ENCODE measurements at regions not wholly inside any gene's neighbourhood (a gene's known extent, or its start where the extent isn't known, plus 50 kb on each side); places are given as distances from the start of the nearest gene placed in this dataset.
"Not testable (repeated sequence)": the region's sequence is repeated elsewhere in the genome, so short reads cannot be mapped to it uniquely, and the experiment has no call there.

DNA sequence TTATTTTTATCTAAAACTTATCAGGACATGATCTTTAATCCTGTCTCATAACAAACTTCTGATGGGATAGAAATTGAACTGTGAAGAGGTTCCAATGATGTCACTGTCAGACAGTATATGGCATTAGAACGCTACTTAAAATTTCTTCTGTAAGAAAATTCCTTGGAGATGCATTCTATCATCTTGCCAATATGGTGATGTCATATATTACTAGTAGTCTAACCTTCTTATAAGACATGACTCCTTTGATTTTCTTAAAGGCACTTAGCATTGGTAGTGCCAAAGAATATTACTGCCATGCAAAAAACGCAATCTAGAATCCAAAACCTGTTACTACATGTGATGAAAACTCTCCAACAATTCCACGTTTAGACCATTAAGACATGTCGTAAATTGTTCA lies 131.1 kb downstream of the SLC25A46 start:
- no peaks in the 10 kb centered on the region for H3K4me1 ChIP-seq (ENCODE audit: control insufficient read depth, insufficient read depth, low read length)
- no peaks in the 10 kb centered on the region for H3K9me3 ChIP-seq (ENCODE audit: control insufficient read depth in 2 of 2, low read length in 2 of 2)
- H3K4me3 ChIP-seq (ENCODE audit: low read length in 2 of 2), result no peak overlapping the region
- H3K27me3 ChIP-seq (ENCODE audit: control insufficient read depth in 1 of 2, insufficient read depth in 2 of 2, low read length in 2 of 2), result no peaks in the 10 kb centered on the region
- no peaks in the 10 kb centered on the region for H3K36me3 ChIP-seq (ENCODE audit: control insufficient read depth in 2 of 2, insufficient read depth in 2 of 2, low read length in 2 of 2)
- H3K27ac ChIP-seq (ENCODE audit: low read length), result no peak overlapping the region
- no peak overlapping the region for H3K9ac ChIP-seq (ENCODE audit: low read length in 2 of 2)

DNA sequence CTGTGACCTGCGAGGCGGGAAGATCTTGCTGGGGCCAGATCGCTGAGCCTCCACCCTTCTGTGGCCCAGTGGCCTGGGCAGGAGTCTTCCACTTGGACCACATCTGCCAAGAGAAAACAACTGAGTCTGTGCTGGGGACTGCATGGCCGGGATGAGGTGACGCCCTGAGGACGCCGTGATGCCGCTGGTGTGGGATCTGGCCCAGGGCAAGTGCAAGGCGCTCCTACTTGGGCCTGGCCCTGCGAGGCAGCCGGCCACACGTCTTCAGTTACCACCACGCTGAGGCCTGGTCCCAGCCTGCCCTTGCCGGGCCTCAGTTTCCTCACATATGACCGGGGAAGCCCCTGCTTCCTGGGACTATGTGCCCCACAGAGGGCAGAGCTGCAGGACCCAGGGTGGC lies 133.4 kb downstream of the SLC25A46 start:
- Histone ChIP-seq H3K4me1 (ENCODE audit: control insufficient read depth, insufficient read depth, low read length) (no peaks in the 10 kb centered on the region), H3K27ac (ENCODE audit: low read length) (no peak overlapping the region), H3K27me3 (ENCODE audit: control insufficient read depth in 1 of 2, insufficient read depth in 2 of 2, low read length in 2 of 2) (no peaks in the 10 kb centered on the region)

DNA sequence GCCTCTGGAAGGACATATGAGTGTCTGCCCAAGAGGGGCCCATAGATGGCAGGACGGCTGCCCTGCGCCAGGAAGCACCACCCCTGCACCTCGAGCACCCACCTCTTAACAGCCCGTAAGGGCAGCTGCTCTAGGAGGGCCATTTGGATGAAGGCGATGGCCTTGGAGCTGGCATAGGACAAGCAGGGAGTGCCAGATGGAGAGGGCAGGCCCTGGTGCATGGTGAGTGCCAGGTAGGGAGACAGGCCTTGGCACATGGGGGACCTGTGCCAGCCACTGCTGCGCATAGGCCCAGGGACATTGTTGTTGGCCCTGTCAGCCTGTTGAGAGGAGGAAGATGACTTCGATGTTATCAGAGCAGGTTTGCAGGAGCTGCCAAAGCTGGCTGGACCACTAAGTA lies 134.2 kb downstream of the SLC25A46 start:
- Histone ChIP-seq H3K9ac (ENCODE audit: low read length in 2 of 2) (no peak overlapping the region), H3K36me3 (ENCODE audit: control insufficient read depth in 2 of 2, insufficient read depth in 2 of 2, low read length in 2 of 2) (no peaks in the 10 kb centered on the region), H3K4me3 (ENCODE audit: low read length in 2 of 2) (no peak overlapping the region), H3K4me1 (ENCODE audit: control insufficient read depth, insufficient read depth, low read length) (no peaks in the 10 kb centered on the region), H3K27me3 (ENCODE audit: control insufficient read depth in 1 of 2, insufficient read depth in 2 of 2, low read length in 2 of 2) (no peaks in the 10 kb centered on the region), H3K27ac (ENCODE audit: low read length) (no peak overlapping the region), H3K9me3 (ENCODE audit: control insufficient read depth in 2 of 2, low read length in 2 of 2) (no peaks in the 10 kb centered on the region)

More for the DNA sequence above, 133.4 kb downstream of the SLC25A46 start:
- Histone ChIP-seq H3K4me3 (ENCODE audit: low read length in 2 of 2) (no peak overlapping the region), H3K9ac (ENCODE audit: low read length in 2 of 2) (no peak overlapping the region), H3K36me3 (ENCODE audit: control insufficient read depth in 2 of 2, insufficient read depth in 2 of 2, low read length in 2 of 2) (no peaks in the 10 kb centered on the region), H3K9me3 (ENCODE audit: control insufficient read depth in 2 of 2, low read length in 2 of 2) (no peaks in the 10 kb centered on the region)

DNA sequence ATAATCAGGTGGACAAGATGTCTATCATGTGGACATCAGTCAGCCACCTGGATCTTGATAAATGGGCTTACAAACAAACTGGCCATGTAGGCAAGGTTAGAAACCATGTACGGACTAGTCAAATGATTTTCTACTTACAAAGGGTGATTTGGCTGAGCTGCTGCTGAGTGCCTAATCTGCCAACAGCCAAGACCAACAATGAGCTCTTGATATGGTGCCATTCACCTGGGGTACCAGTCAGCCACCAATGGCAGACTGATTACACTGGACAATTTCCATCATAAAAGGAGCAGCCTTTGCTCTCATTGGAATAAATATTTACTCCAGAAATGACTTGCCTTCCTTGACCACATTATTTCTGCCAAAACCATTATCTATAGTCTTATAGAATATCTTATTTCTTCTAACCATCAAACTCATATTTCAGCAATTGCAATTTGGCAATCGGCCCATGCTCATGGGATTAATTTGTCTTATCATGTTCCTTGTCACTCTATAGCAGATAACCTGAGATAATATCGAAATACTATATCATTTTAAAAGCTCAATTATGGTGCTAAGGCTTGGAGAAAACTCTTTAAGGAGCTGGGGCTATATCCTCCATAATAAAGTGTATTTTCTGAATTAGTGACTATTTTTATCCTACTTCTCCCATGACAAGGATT lies 135.1 kb downstream of the SLC25A46 start:
- Histone ChIP-seq H3K9me3 (ENCODE audit: control insufficient read depth in 2 of 2, low read length in 2 of 2) (no peaks in the 10 kb centered on the region), H3K36me3 (ENCODE audit: control insufficient read depth in 2 of 2, insufficient read depth in 2 of 2, low read length in 2 of 2) (no peaks in the 10 kb centered on the region), H3K9ac (ENCODE audit: low read length in 2 of 2) (no peak overlapping the region), H3K4me1 (ENCODE audit: control insufficient read depth, insufficient read depth, low read length) (no peaks in the 10 kb centered on the region), H3K4me3 (ENCODE audit: low read length in 2 of 2) (no peak overlapping the region), H3K27me3 (ENCODE audit: control insufficient read depth in 1 of 2, insufficient read depth in 2 of 2, low read length in 2 of 2) (no peaks in the 10 kb centered on the region), H3K27ac (ENCODE audit: low read length) (no peak overlapping the region)

DNA sequence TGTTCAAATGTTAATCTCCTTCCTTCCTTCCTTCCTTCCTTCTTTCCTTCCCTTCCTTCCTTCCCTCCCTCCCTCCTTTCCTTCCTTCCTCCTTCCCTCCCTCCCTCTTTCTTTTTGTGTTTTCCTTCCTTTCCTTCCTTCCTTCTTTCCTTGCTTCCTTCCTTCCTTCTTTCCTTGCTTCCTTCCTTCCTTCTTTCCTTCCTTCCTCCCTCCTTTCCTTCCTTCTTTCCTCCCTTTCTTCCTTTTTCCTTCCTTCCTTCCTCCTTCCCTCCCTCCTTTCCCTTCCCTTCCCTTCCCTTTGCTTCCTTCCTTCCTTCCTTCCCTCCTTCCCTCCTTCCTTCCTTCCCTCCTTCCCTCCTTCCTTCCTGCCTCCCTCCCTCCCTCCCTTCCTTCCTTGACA lies 136.3 kb downstream of the SLC25A46 start:
- not testable (repeated sequence) for H3K4me1 ChIP-seq (ENCODE audit: control insufficient read depth, insufficient read depth, low read length); H3K4me3 ChIP-seq (ENCODE audit: low read length in 2 of 2); H3K27me3 ChIP-seq (ENCODE audit: control insufficient read depth in 1 of 2, insufficient read depth in 2 of 2, low read length in 2 of 2); H3K27ac ChIP-seq (ENCODE audit: low read length); H3K9ac ChIP-seq (ENCODE audit: low read length in 2 of 2); H3K36me3 ChIP-seq (ENCODE audit: control insufficient read depth in 2 of 2, insufficient read depth in 2 of 2, low read length in 2 of 2); H3K9me3 ChIP-seq (ENCODE audit: control insufficient read depth in 2 of 2, low read length in 2 of 2)

DNA sequence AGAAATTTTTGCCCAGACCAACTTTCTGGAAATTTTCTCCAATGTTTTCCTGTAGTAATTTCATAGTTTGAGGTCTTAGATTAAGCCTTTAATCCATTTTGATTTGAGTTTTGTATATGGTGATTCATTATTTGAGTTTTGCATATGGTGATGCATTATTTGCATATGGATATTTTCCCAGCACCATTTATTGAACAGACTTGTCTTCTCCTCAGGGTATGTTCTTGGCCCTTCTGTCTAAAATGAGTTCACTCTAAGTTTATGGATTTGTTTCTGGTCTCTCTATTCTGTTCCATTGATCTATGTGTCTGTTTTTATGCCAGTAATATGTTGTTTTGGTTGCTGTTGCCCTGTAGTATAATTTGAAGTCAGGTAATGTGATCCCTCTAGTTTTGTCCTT lies 139.3 kb downstream of the SLC25A46 start:
- Histone ChIP-seq H3K27ac (ENCODE audit: low read length) (no peak overlapping the region), H3K27me3 (ENCODE audit: control insufficient read depth in 1 of 2, insufficient read depth in 2 of 2, low read length in 2 of 2) (no peaks in the 10 kb centered on the region), H3K4me3 (ENCODE audit: low read length in 2 of 2) (no peak overlapping the region), H3K9ac (ENCODE audit: low read length in 2 of 2) (no peak overlapping the region), H3K36me3 (ENCODE audit: control insufficient read depth in 2 of 2, insufficient read depth in 2 of 2, low read length in 2 of 2) (no peaks in the 10 kb centered on the region), H3K4me1 (ENCODE audit: control insufficient read depth, insufficient read depth, low read length) (no peaks in the 10 kb centered on the region), H3K9me3 (ENCODE audit: control insufficient read depth in 2 of 2, low read length in 2 of 2) (no peaks in the 10 kb centered on the region)

DNA sequence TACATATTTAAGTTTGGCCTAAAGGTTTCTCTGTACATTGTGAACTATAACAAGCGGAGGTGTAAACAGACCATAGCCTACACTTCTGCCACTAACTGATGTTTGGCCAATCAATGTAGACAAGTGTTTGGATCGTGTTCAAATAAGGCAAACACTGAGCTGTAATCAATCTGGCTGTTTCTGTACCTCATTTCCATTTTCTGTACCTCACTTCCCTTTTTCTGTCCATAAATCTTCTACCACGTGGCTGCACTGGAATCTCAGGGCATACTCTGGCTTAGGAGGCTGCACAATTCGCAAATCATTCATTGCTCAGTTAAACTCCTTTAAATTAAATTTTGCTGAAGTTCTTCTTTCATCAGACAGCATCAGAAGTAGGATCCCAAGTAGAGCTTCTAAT lies 140.9 kb downstream of the SLC25A46 start:
- Histone ChIP-seq H3K36me3 (ENCODE audit: control insufficient read depth in 2 of 2, insufficient read depth in 2 of 2, low read length in 2 of 2) (no peaks in the 10 kb centered on the region), H3K27ac (ENCODE audit: low read length) (no peak overlapping the region), H3K9ac (ENCODE audit: low read length in 2 of 2) (no peak overlapping the region), H3K27me3 (ENCODE audit: control insufficient read depth in 1 of 2, insufficient read depth in 2 of 2, low read length in 2 of 2) (no peaks in the 10 kb centered on the region), H3K4me1 (ENCODE audit: control insufficient read depth, insufficient read depth, low read length) (no peaks in the 10 kb centered on the region), H3K9me3 (ENCODE audit: control insufficient read depth in 2 of 2, low read length in 2 of 2) (no peaks in the 10 kb centered on the region), H3K4me3 (ENCODE audit: low read length in 2 of 2) (no peak overlapping the region)

DNA sequence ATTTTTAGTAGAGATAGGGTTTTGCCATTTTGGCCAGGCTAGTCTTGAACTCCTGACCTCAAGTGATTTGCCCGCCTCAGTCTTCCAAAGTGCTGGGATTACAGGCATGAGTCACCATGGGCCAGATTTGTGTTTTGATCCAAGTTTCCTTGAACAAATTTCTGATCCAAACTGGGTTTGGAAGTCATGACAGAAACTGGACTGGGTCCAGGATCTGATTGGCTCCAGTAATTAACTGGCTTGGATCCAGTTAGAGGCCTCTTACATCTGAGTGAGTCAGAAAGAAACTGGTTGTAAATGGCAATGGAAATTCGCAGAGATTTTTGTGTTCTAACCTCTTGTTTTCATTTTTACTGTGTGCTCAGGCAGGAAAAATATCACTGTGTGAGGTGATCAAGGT lies 141.6 kb downstream of the SLC25A46 start:
- Histone ChIP-seq H3K4me1 (ENCODE audit: control insufficient read depth, insufficient read depth, low read length) (no peaks in the 10 kb centered on the region), H3K27ac (ENCODE audit: low read length) (no peak overlapping the region), H3K9me3 (ENCODE audit: control insufficient read depth in 2 of 2, low read length in 2 of 2) (no peaks in the 10 kb centered on the region), H3K36me3 (ENCODE audit: control insufficient read depth in 2 of 2, insufficient read depth in 2 of 2, low read length in 2 of 2) (no peaks in the 10 kb centered on the region), H3K27me3 (ENCODE audit: control insufficient read depth in 1 of 2, insufficient read depth in 2 of 2, low read length in 2 of 2) (no peaks in the 10 kb centered on the region), H3K9ac (ENCODE audit: low read length in 2 of 2) (no peak overlapping the region), H3K4me3 (ENCODE audit: low read length in 2 of 2) (no peak overlapping the region)

DNA sequence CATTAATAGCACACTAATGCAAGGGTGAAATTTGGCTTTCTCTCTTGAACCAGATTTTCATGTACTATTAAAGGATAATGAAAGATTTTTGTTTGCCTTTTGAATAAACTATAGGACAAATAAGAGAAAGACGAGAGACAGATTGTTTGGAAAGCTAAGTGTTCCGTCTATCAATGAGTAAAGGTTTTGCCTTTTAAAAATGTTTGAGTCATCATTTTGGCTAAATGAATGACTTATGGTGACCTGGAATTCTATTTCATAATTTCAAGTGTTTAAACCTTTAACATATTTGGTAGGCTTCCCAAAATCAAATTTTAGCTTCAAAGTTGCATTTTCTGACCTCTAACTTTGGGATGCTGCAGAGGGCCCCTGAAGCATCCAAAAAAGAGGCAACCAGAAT lies 145.2 kb downstream of the SLC25A46 start:
- Histone ChIP-seq H3K4me3 (ENCODE audit: low read length in 2 of 2) (no peak overlapping the region), H3K9ac (ENCODE audit: low read length in 2 of 2) (no peak overlapping the region), H3K9me3 (ENCODE audit: control insufficient read depth in 2 of 2, low read length in 2 of 2) (no peaks in the 10 kb centered on the region), H3K36me3 (ENCODE audit: control insufficient read depth in 2 of 2, insufficient read depth in 2 of 2, low read length in 2 of 2) (no peaks in the 10 kb centered on the region), H3K27me3 (ENCODE audit: control insufficient read depth in 1 of 2, insufficient read depth in 2 of 2, low read length in 2 of 2) (no peaks in the 10 kb centered on the region), H3K4me1 (ENCODE audit: control insufficient read depth, insufficient read depth, low read length) (no peaks in the 10 kb centered on the region), H3K27ac (ENCODE audit: low read length) (no peak overlapping the region)

DNA sequence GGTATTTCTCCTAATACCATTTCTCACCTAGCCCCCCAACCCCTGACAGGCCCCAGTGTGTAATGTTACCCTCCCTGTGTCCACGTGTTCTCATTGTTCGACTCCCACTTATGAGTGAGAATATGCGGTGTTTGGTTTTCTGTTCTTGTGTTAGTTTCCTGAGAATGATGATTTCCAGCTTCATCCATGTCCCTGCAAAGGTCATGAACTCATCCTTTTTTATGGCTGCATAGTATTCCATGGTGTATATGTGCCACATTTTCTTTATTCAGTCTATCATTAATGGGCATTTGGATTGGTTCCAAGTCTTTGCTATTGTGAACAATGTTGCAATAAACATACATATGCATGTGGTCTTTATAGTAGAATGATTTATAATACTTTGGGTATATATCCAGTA lies 148.4 kb downstream of the SLC25A46 start:
- not testable (repeated sequence) for H3K9ac ChIP-seq (ENCODE audit: low read length in 2 of 2); H3K27ac ChIP-seq (ENCODE audit: low read length); H3K4me3 ChIP-seq (ENCODE audit: low read length in 2 of 2); H3K4me1 ChIP-seq (ENCODE audit: control insufficient read depth, insufficient read depth, low read length); H3K9me3 ChIP-seq (ENCODE audit: control insufficient read depth in 2 of 2, low read length in 2 of 2); H3K36me3 ChIP-seq (ENCODE audit: control insufficient read depth in 2 of 2, insufficient read depth in 2 of 2, low read length in 2 of 2); H3K27me3 ChIP-seq (ENCODE audit: control insufficient read depth in 1 of 2, insufficient read depth in 2 of 2, low read length in 2 of 2)

DNA sequence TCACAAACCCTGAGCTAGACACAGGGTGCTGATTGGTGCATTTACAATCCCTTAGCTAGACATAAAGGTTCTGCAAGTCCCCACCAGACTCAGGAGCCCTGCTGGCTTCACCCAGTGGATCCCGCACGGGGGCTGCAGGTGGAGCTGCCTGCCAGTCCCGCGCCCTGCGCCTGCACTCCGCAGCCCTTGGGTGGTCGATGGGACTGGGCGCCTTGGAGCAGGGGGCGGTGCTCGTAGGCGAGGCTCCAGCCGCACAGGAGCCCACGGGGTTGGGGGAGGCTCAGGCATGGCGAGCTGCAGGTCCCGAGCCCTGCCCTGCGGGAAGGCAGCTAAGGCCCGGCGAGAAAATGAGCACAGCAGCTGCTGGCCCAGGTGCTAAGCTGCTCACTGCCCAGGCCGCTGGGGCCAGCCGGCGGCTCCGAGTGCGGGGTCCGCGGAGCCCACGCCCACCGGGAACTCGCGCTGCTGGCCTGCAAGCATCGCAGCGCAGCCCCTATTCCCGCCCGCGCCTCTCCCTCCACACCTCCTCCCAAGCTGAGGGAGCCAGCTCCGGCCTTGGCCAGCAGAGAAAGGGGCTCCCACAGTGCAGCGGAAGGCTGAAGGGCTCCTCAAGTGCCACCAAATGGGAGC lies 155.2 kb downstream of the SLC25A46 start:
- not testable (repeated sequence) for H3K9me3 ChIP-seq (ENCODE audit: control insufficient read depth in 2 of 2, low read length in 2 of 2); H3K27me3 ChIP-seq (ENCODE audit: control insufficient read depth in 1 of 2, insufficient read depth in 2 of 2, low read length in 2 of 2); H3K4me1 ChIP-seq (ENCODE audit: control insufficient read depth, insufficient read depth, low read length); H3K4me3 ChIP-seq (ENCODE audit: low read length in 2 of 2); H3K9ac ChIP-seq (ENCODE audit: low read length in 2 of 2); H3K27ac ChIP-seq (ENCODE audit: low read length); H3K36me3 ChIP-seq (ENCODE audit: control insufficient read depth in 2 of 2, insufficient read depth in 2 of 2, low read length in 2 of 2)

Measured in stomach smooth muscle (tissue), 2 donors.